ENCODE measurements at regions not wholly inside any gene's neighbourhood (a gene's known extent, or its start where the extent isn't known, plus 50 kb on each side); places are given as distances from the start of the nearest gene placed in this dataset.
"Not testable (repeated sequence)": the region's sequence is repeated elsewhere in the genome, so short reads cannot be mapped to it uniquely, and the experiment has no call there.

GRCh38 chr3:882533-882932 lies 210.3 kb upstream of the CNTN6 start:
- Histone ChIP-seq H3K27me3 (ENCODE audit: control insufficient read depth in 5 of 5, insufficient read depth in 4 of 5, low read length in 5 of 5) (no peaks in the 10 kb centered on the region), H3K4me1 (ENCODE audit: control insufficient read depth in 5 of 5, insufficient read depth in 5 of 5, low read length in 5 of 5) (no peaks in the 10 kb centered on the region), H3K9me3 (ENCODE audit: control insufficient read depth in 5 of 5, low read length in 5 of 5) (no peaks in the 10 kb centered on the region), H3K4me3 (ENCODE audit: low read depth in 1 of 5, low read length in 5 of 5) (no peak overlapping the region), H3K9ac (ENCODE audit: low read length in 5 of 5) (no peak overlapping the region), H3K36me3 (ENCODE audit: control insufficient read depth in 5 of 5, insufficient read depth in 5 of 5, low read length in 5 of 5) (no peaks in the 10 kb centered on the region), H3K27ac (ENCODE audit: low read depth, low read length) (no peak overlapping the region)

GRCh38 chr3:901953-902778 lies 190.7 kb upstream of the CNTN6 start:
- H3K36me3 ChIP-seq (ENCODE audit: control insufficient read depth in 5 of 5, insufficient read depth in 5 of 5, low read length in 5 of 5): no peaks in the 10 kb centered on the region
- H3K9ac ChIP-seq (ENCODE audit: low read length in 5 of 5): no peak overlapping the region
- H3K4me1 ChIP-seq (ENCODE audit: control insufficient read depth in 5 of 5, insufficient read depth in 5 of 5, low read length in 5 of 5): no peaks in the 10 kb centered on the region
- no peak overlapping the region for H3K4me3 ChIP-seq (ENCODE audit: low read depth in 1 of 5, low read length in 5 of 5)
- H3K27me3 ChIP-seq (ENCODE audit: control insufficient read depth in 5 of 5, insufficient read depth in 4 of 5, low read length in 5 of 5): no peaks in the 10 kb centered on the region
- H3K9me3 ChIP-seq (ENCODE audit: control insufficient read depth in 5 of 5, low read length in 5 of 5): peaks cover 0 to 13% (median 7%) of the 10 kb centered on the region in 5 donors
- H3K27ac ChIP-seq (ENCODE audit: low read depth, low read length): no peak overlapping the region

DNA sequence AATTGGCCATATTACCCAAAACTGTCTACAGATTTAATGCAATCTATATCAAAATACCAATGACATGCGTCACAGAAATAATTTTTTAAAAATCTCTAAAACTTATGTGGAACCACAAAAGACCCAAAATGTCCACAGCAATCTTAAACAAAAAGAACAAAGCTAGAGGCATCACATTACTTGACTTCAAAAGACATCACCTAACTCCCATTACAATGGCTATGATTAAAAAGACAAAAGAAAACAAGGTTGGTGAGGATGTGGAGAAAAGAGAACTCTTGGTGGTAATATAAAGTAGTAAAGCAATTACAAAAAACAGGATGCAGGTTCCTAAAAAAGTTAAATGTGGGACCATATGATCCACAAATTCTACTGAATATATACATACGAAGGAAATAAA lies 187.6 kb upstream of the CNTN6 start:
- H3K9me3 ChIP-seq (ENCODE audit: control insufficient read depth in 5 of 5, low read length in 5 of 5): peaks cover 0 to 13% (median 7%) of the 10 kb centered on the region in 5 donors
- no peaks in the 10 kb centered on the region for H3K36me3 ChIP-seq (ENCODE audit: control insufficient read depth in 5 of 5, insufficient read depth in 5 of 5, low read length in 5 of 5)
- H3K9ac ChIP-seq (ENCODE audit: low read length in 5 of 5): no peak overlapping the region
- H3K27me3 ChIP-seq (ENCODE audit: control insufficient read depth in 5 of 5, insufficient read depth in 4 of 5, low read length in 5 of 5): no peaks in the 10 kb centered on the region
- no peaks in the 10 kb centered on the region for H3K4me1 ChIP-seq (ENCODE audit: control insufficient read depth in 5 of 5, insufficient read depth in 5 of 5, low read length in 5 of 5)
- no peak overlapping the region for H3K27ac ChIP-seq (ENCODE audit: low read depth, low read length)
- no peak overlapping the region for H3K4me3 ChIP-seq (ENCODE audit: low read depth in 1 of 5, low read length in 5 of 5)

DNA sequence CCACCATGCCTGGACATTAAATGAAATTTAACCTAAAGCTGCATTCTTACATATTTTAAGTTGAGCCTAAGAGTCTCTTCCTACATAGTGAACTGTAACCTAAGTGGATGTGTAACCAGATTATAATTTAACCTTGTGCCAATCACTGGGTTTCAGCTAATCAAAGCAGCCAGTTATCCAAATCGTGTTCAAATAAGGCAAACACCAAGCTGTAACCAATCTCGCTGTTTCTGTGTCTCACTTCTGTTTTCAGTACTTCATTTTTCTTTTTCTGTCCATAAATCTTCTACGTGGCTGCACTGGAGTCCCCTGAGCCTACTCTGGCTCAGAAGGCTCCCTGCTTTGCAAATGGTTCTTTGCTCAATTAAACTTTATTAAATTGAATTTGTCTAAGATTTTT lies 186.1 kb upstream of the CNTN6 start:
- Histone ChIP-seq H3K27ac (ENCODE audit: low read depth, low read length) (no peak overlapping the region), H3K36me3 (ENCODE audit: control insufficient read depth in 5 of 5, insufficient read depth in 5 of 5, low read length in 5 of 5) (no peaks in the 10 kb centered on the region), H3K9me3 (ENCODE audit: control insufficient read depth in 5 of 5, low read length in 5 of 5) (peaks cover 0 to 6% (median 0%) of the 10 kb centered on the region in 5 donors), H3K27me3 (ENCODE audit: control insufficient read depth in 5 of 5, insufficient read depth in 4 of 5, low read length in 5 of 5) (no peaks in the 10 kb centered on the region), H3K9ac (ENCODE audit: low read length in 5 of 5) (no peak overlapping the region), H3K4me1 (ENCODE audit: control insufficient read depth in 5 of 5, insufficient read depth in 5 of 5, low read length in 5 of 5) (no peaks in the 10 kb centered on the region), H3K4me3 (ENCODE audit: low read depth in 1 of 5, low read length in 5 of 5) (no peak overlapping the region)

- H3K27me3 ChIP-seq (ENCODE audit: control insufficient read depth in 5 of 5, insufficient read depth in 4 of 5, low read length in 5 of 5): no peaks in the 10 kb centered on the region
- H3K4me1 ChIP-seq (ENCODE audit: control insufficient read depth in 5 of 5, insufficient read depth in 5 of 5, low read length in 5 of 5): no peaks in the 10 kb centered on the region
- H3K4me3 ChIP-seq (ENCODE audit: low read depth in 1 of 5, low read length in 5 of 5): no peak overlapping the region
- H3K36me3 ChIP-seq (ENCODE audit: control insufficient read depth in 5 of 5, insufficient read depth in 5 of 5, low read length in 5 of 5): no peaks in the 10 kb centered on the region
- no peak overlapping the region for H3K27ac ChIP-seq (ENCODE audit: low read depth, low read length)
- H3K9ac ChIP-seq (ENCODE audit: low read length in 5 of 5): no peak overlapping the region
- H3K9me3 ChIP-seq (ENCODE audit: control insufficient read depth in 5 of 5, low read length in 5 of 5): no peaks in the 10 kb centered on the region
Observed at GRCh38 chr3:908839-909238, 184.0 kb upstream of the CNTN6 start.

DNA sequence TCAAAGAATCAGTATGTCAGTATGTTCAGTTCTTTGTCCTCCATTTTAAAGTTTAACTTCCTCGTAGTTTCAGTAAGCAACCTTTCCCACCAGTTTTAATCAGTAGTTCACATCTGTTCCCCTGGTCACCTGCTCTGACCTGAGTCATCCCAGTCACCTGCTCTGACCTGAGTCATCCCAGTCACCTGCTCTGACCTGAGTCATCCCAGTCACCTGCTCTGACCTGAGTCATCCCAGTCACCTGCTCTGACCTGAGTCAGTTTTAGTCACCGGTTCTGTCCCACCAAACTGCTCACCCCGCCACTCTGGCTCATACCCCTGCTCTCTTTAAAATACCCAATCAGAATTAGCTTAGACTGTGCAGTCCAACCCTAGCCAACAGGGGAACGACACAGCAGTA lies 180.1 kb upstream of the CNTN6 start:
- H3K9me3 ChIP-seq (ENCODE audit: control insufficient read depth in 5 of 5, low read length in 5 of 5); H3K4me3 ChIP-seq (ENCODE audit: low read depth in 1 of 5, low read length in 5 of 5): not testable (repeated sequence)

GRCh38 chr3:923161-923910 lies 169.5 kb upstream of the CNTN6 start:
- no peak overlapping the region for H3K4me3 ChIP-seq (ENCODE audit: low read depth in 1 of 5, low read length in 5 of 5)
- H3K9ac ChIP-seq (ENCODE audit: low read length in 5 of 5): no peak overlapping the region
- no peaks in the 10 kb centered on the region for H3K4me1 ChIP-seq (ENCODE audit: control insufficient read depth in 5 of 5, insufficient read depth in 5 of 5, low read length in 5 of 5)
- H3K9me3 ChIP-seq (ENCODE audit: control insufficient read depth in 5 of 5, low read length in 5 of 5): no peaks in the 10 kb centered on the region
- no peak overlapping the region for H3K27ac ChIP-seq (ENCODE audit: low read depth, low read length)
- H3K27me3 ChIP-seq (ENCODE audit: control insufficient read depth in 5 of 5, insufficient read depth in 4 of 5, low read length in 5 of 5): no peaks in the 10 kb centered on the region
- H3K36me3 ChIP-seq (ENCODE audit: control insufficient read depth in 5 of 5, insufficient read depth in 5 of 5, low read length in 5 of 5): no peaks in the 10 kb centered on the region

More for the DNA sequence above, 180.1 kb upstream of the CNTN6 start:
- H3K27me3 ChIP-seq (ENCODE audit: control insufficient read depth in 5 of 5, insufficient read depth in 4 of 5, low read length in 5 of 5); H3K9ac ChIP-seq (ENCODE audit: low read length in 5 of 5); H3K27ac ChIP-seq (ENCODE audit: low read depth, low read length); H3K4me1 ChIP-seq (ENCODE audit: control insufficient read depth in 5 of 5, insufficient read depth in 5 of 5, low read length in 5 of 5); H3K36me3 ChIP-seq (ENCODE audit: control insufficient read depth in 5 of 5, insufficient read depth in 5 of 5, low read length in 5 of 5): not testable (repeated sequence)

DNA sequence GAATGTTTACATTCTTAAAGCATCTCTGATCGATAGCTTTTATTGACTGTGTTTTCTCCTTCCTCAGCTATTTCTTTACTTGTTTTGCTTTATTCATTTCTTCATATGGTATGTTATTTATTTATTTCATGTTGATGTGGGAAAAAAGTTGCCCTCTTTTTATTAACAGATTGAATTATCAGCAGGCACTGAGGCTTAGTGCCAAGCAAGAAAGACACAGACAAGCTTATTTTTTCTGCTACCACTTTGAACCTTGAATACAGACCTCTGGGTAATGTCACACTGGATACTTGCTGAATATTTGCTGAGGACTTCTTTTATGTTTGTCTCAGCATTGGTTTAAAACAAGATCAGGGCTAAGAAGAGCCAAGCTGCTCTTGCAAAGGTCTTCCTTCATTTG lies 162.0 kb upstream of the CNTN6 start:
- Histone ChIP-seq H3K27ac (ENCODE audit: low read depth, low read length) (no peak overlapping the region), H3K9me3 (ENCODE audit: control insufficient read depth in 5 of 5, low read length in 5 of 5) (no peaks in the 10 kb centered on the region)

DNA sequence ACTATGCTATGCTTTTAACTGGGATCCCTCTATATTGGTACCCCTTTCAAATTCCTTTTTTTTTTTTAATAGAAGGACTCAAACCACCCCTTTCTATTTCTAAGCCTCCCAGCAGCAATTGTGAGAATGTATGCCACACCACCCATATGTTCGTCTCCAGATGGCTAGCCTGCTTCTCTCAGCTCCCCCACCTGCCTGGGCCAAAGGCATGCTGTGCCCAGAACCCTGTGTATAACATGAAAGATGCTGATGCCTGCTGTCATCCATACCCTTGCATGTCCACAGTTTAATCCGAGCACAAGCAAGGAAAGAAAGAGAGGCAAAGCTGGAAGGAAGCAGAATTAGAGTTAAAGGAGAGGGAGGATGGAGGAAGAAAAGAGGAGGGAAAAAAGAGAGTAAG lies 159.5 kb upstream of the CNTN6 start:
- Histone ChIP-seq H3K27ac (ENCODE audit: low read depth, low read length) (no peak overlapping the region), H3K27me3 (ENCODE audit: control insufficient read depth in 5 of 5, insufficient read depth in 4 of 5, low read length in 5 of 5) (no peaks in the 10 kb centered on the region), H3K4me3 (ENCODE audit: low read depth in 1 of 5, low read length in 5 of 5) (no peak overlapping the region), H3K9ac (ENCODE audit: low read length in 5 of 5) (no peak overlapping the region), H3K4me1 (ENCODE audit: control insufficient read depth in 5 of 5, insufficient read depth in 5 of 5, low read length in 5 of 5) (peaks cover 0 to 8% (median 0%) of the 10 kb centered on the region in 5 donors), H3K9me3 (ENCODE audit: control insufficient read depth in 5 of 5, low read length in 5 of 5) (no peaks in the 10 kb centered on the region), H3K36me3 (ENCODE audit: control insufficient read depth in 5 of 5, insufficient read depth in 5 of 5, low read length in 5 of 5) (no peaks in the 10 kb centered on the region)

More for the DNA sequence above, 162.0 kb upstream of the CNTN6 start:
- Histone ChIP-seq H3K4me3 (ENCODE audit: low read depth in 1 of 5, low read length in 5 of 5) (no peak overlapping the region), H3K4me1 (ENCODE audit: control insufficient read depth in 5 of 5, insufficient read depth in 5 of 5, low read length in 5 of 5) (no peaks in the 10 kb centered on the region), H3K36me3 (ENCODE audit: control insufficient read depth in 5 of 5, insufficient read depth in 5 of 5, low read length in 5 of 5) (no peaks in the 10 kb centered on the region), H3K27me3 (ENCODE audit: control insufficient read depth in 5 of 5, insufficient read depth in 4 of 5, low read length in 5 of 5) (no peaks in the 10 kb centered on the region), H3K9ac (ENCODE audit: low read length in 5 of 5) (no peak overlapping the region)

DNA sequence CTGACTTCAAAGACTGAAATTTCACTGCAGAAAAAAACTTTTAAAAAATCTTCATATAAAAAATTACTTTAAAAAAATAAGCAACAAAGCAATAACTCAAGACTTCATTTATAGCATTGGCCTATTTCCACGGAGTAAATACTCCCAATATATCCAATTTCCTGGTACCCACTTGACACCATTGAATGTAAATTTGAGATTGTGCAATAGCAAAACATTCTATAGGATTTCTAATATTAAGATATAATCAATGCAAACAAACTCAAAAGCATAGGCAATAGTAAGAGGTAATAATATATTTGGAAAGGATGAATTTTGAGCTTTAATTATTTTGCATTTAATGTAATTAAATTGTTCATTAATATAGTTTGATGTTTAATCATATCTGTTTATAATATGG lies 148.0 kb upstream of the CNTN6 start:
- no peaks in the 10 kb centered on the region for H3K36me3 ChIP-seq (ENCODE audit: control insufficient read depth in 5 of 5, insufficient read depth in 5 of 5, low read length in 5 of 5)
- H3K4me1 ChIP-seq (ENCODE audit: control insufficient read depth in 5 of 5, insufficient read depth in 5 of 5, low read length in 5 of 5): peaks cover 0 to 8% (median 0%) of the 10 kb centered on the region in 5 donors
- no peaks in the 10 kb centered on the region for H3K9me3 ChIP-seq (ENCODE audit: control insufficient read depth in 5 of 5, low read length in 5 of 5)
- no peaks in the 10 kb centered on the region for H3K27me3 ChIP-seq (ENCODE audit: control insufficient read depth in 5 of 5, insufficient read depth in 4 of 5, low read length in 5 of 5)
- H3K4me3 ChIP-seq (ENCODE audit: low read depth in 1 of 5, low read length in 5 of 5): no peak overlapping the region
- no peak overlapping the region for H3K9ac ChIP-seq (ENCODE audit: low read length in 5 of 5)
- no peak overlapping the region for H3K27ac ChIP-seq (ENCODE audit: low read depth, low read length)
